ENCODE measurements at regions not wholly inside any gene's neighbourhood (a gene's known extent, or its start where the extent isn't known, plus 50 kb on each side); places are given as distances from the start of the nearest gene placed in this dataset.
"Not testable (repeated sequence)": the region's sequence is repeated elsewhere in the genome, so short reads cannot be mapped to it uniquely, and the experiment has no call there.

DNA sequence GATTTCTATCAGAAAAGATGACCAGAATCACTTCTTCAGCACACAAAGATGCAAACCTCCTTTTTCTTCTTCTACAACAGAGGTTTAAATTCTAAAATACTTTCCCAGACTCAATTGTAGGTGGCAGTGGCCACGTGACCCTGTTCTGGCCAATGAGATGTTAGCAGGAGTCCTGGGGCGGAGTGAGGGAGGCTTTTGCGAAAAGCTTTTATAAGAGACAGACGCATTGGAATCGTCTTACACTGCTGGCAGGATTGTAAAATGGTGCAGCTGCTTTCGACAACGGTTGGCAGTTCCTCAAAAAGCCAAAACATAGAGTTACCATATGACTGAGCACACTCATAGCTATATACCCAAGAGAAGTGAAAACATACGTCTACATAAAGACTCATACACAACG is 87.0 kb upstream of the MAGI3 start:
- Histone ChIP-seq H3K9ac (no peak overlapping the region), H2AFZ (no peak overlapping the region), H3K4me1 (no peaks in the 10 kb centered on the region), H3K4me2 (ENCODE audit: low read length) (no peak overlapping the region), H3K36me3 (ENCODE audit: control insufficient read depth, insufficient read depth, low read length) (no peaks in the 10 kb centered on the region), H3K27me3 (ENCODE audit: control insufficient read depth, insufficient read depth, low read length) (no peaks in the 10 kb centered on the region), H3K9me3 (ENCODE audit: control insufficient read depth, low read length) (no peaks in the 10 kb centered on the region), H3K27ac (no peak overlapping the region), H3K79me2 (no peaks in the 10 kb centered on the region), H3K4me3 (ENCODE audit: low read depth, low read length) (no peak overlapping the region)
- TF ChIP-seq CTCF (IDR thresholded peaks at IDR 0.05) = no peak

DNA sequence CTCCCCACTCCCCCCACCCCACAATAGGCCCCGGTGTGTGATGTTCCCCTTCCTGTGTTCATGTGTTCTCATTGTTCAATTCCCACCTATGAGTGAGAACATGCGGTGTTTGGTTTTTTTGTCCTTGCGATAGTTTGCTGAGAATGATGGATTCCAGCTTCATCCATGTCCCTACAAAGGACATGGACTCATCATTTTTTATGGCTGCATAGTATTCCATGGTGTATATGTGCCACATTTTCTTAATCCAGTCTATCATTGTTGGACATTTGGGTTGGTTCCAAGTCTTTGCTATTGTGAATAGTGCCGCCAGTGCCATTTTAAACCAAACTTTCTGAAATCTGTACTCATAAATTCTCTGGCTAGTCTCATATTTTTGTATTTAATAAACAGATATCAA is 85.3 kb upstream of the MAGI3 start:
- H3K4me1 ChIP-seq; H3K4me2 ChIP-seq (ENCODE audit: low read length); H3K79me2 ChIP-seq; H3K9ac ChIP-seq; H3K27me3 ChIP-seq (ENCODE audit: control insufficient read depth, insufficient read depth, low read length); H2AFZ ChIP-seq; H3K4me3 ChIP-seq (ENCODE audit: low read depth, low read length); H3K27ac ChIP-seq; H3K36me3 ChIP-seq (ENCODE audit: control insufficient read depth, insufficient read depth, low read length); H3K9me3 ChIP-seq (ENCODE audit: control insufficient read depth, low read length): not testable (repeated sequence)

- Histone ChIP-seq H3K4me1 (no peaks in the 10 kb centered on the region), H3K36me3 (ENCODE audit: control insufficient read depth, insufficient read depth, low read length) (no peaks in the 10 kb centered on the region), H3K27me3 (ENCODE audit: control insufficient read depth, insufficient read depth, low read length) (no peaks in the 10 kb centered on the region), H3K9me3 (ENCODE audit: control insufficient read depth, low read length) (no peaks in the 10 kb centered on the region), H3K4me2 (ENCODE audit: low read length) (no peak overlapping the region), H3K9ac (no peak overlapping the region), H2AFZ (no peak overlapping the region), H3K79me2 (no peaks in the 10 kb centered on the region), H3K27ac (no peak overlapping the region), H3K4me3 (ENCODE audit: low read depth, low read length) (no peak overlapping the region)
- no peak for TF ChIP-seq CTCF (IDR thresholded peaks at IDR 0.05)
These were observed 82.4 kb upstream of the MAGI3 start for GRCh38 chr1:113307771-113308445.

GRCh38 chr1:113312651-113313050 is 77.7 kb upstream of the MAGI3 start:
- not testable (repeated sequence) for H3K4me1 ChIP-seq; H3K9me3 ChIP-seq (ENCODE audit: control insufficient read depth, low read length)

DNA sequence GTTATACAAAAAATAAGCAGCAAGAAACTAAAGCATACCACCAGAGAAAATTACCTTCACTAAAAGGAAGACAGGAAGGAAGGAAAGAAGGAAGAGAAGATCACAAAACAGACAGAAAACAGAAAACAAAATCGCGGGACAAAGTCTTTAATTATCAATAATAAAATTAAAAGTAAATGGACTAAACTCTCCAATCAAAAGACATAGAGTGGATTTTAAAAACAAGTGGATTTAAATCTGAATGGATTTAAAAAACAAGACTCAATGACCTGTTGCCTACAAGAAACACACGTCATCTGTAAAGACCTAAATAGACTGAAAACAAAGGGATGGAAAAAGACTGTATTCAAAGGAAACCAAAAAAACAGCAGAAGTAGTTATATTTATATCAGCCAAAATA is 75.7 kb upstream of the MAGI3 start:
- no peaks in the 10 kb centered on the region for H3K36me3 ChIP-seq (ENCODE audit: control insufficient read depth, insufficient read depth, low read length)
- H2AFZ ChIP-seq = no peak overlapping the region
- no peaks in the 10 kb centered on the region for H3K79me2 ChIP-seq
- H3K4me3 ChIP-seq (ENCODE audit: low read depth, low read length) = no peak overlapping the region
- H3K4me2 ChIP-seq (ENCODE audit: low read length) = no peak overlapping the region
- H3K9ac ChIP-seq = no peak overlapping the region
- H3K9me3 ChIP-seq (ENCODE audit: control insufficient read depth, low read length) = no peaks in the 10 kb centered on the region
- TF ChIP-seq CTCF (IDR thresholded peaks at IDR 0.05) = no peak
- H3K27ac ChIP-seq = no peak overlapping the region
- no peaks in the 10 kb centered on the region for H3K27me3 ChIP-seq (ENCODE audit: control insufficient read depth, insufficient read depth, low read length)
- H3K4me1 ChIP-seq = no peaks in the 10 kb centered on the region

More at GRCh38 chr1:113312651-113313050, 77.7 kb upstream of the MAGI3 start:
- not testable (repeated sequence) for H2AFZ ChIP-seq; H3K4me2 ChIP-seq (ENCODE audit: low read length); H3K4me3 ChIP-seq (ENCODE audit: low read depth, low read length); H3K27me3 ChIP-seq (ENCODE audit: control insufficient read depth, insufficient read depth, low read length); H3K9ac ChIP-seq; H3K36me3 ChIP-seq (ENCODE audit: control insufficient read depth, insufficient read depth, low read length); H3K79me2 ChIP-seq; H3K27ac ChIP-seq

DNA sequence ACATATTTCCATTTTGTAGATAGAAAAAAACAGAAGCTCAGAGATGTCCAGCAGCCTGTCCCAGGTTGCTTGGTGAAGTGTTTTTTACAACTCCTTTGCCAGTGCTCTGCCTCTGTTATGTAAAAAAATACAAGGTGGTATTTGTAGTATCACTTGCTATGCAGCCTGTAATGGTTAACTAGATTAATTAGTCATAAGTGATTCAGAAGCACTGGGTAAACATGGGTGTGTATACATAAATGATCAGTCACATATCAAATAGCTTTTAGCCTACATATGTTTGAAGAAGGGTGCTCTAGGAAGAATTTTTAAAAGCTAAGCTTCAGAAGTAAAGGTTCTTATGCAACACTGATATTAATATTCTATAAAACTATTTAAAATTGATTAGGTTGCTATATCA is 70.0 kb upstream of the MAGI3 start:
- H3K36me3 ChIP-seq (ENCODE audit: control insufficient read depth, insufficient read depth, low read length) = no peaks in the 10 kb centered on the region
- H3K79me2 ChIP-seq = no peaks in the 10 kb centered on the region
- no peaks in the 10 kb centered on the region for H3K4me1 ChIP-seq
- H3K9ac ChIP-seq = no peak overlapping the region
- H2AFZ ChIP-seq = no peak overlapping the region
- H3K4me2 ChIP-seq (ENCODE audit: low read length) = no peak overlapping the region
- H3K27me3 ChIP-seq (ENCODE audit: control insufficient read depth, insufficient read depth, low read length) = no peaks in the 10 kb centered on the region
- no peak overlapping the region for H3K27ac ChIP-seq
- no peak overlapping the region for H3K4me3 ChIP-seq (ENCODE audit: low read depth, low read length)
- H3K9me3 ChIP-seq (ENCODE audit: control insufficient read depth, low read length) = no peaks in the 10 kb centered on the region
- TF ChIP-seq CTCF (IDR thresholded peaks at IDR 0.05) = no peak
